HepG2 (cell line): ENCODE measurements at regions not wholly inside any gene's neighbourhood (a gene's known extent, or its start where the extent isn't known, plus 50 kb on each side); places are given as distances from the start of the nearest gene placed in this dataset.

ENCODE experiments used
- ATAC-seq: fragments of 200-7000 bp; cut with Tn5 transposase; 3 replicates; pipeline ENCODE4 v1.9.1; 2020; ENCODE audit warnings: mild to moderate bottlenecking, moderate library complexity
- BruUV-seq: library from RNA; stranded (reverse); fragments of 400-500 nt; replicated peaks from 2 replicates; lab custom pipeline; 2021; lab: Mats Ljungman, UMichigan
- CTCF ChIA-PET: fragments of 300-600 bp; formaldehyde crosslinking; extraction: SDS; loops from one replicate; lab custom pipeline; 2021; ENCODE audit warnings: low total read pairs, inconsistent platforms, low intra/inter-chr PET ratio; lab: Yijun Ruan, JAX
- POLR2A ChIA-PET: fragments of 350-600 bp; sonication (Branson Sonifier 250); formaldehyde crosslinking; loops from one replicate; lab custom pipeline; 2020; ENCODE audit warnings: antibody characterized with exemption, inconsistent platforms; lab: Yijun Ruan, JAX
- DNase-seq: peaks from one replicate; pipeline ENCODE4 v3.0.0-alpha.2; 2015; ENCODE audit warnings: low spot score
- FAIRE-seq: peaks from 3 replicates; lab custom pipeline; 2011; peaks lifted over from hg19 to GRCh38; lab: Jason Lieb, UNC
- H2AFZ ChIP-seq: one replicate; pipeline ENCODE4 v1.6.1; 2011; ENCODE audit warnings: low read length, inconsistent platforms
- H3K27ac ChIP-seq: fragments of 300-600 bp; 3 replicates; pipeline ENCODE4 v1.8.0; 2011; ENCODE audit warnings: mixed run types, mild to moderate bottlenecking, mixed read lengths, low read length, inconsistent platforms; ENCODE audit not compliant: insufficient read depth; ENCODE audit errors: extremely low read length
- H3K27me3 ChIP-seq, 2 experiments: fragments of 200-600 bp in 1 of 2; 2 replicates in 1 of 2; 3 replicates in 1 of 2; pipeline versions ENCODE4 v1.6.0 to v1.8.0; 2011; ENCODE audit warnings: low read length in 2 of 2, mild to moderate bottlenecking in 2 of 2, moderate library complexity in 2 of 2, inconsistent platforms in 1 of 2; ENCODE audit not compliant: insufficient read depth in 2 of 2, control insufficient read depth in 1 of 2
- H3K36me3 ChIP-seq, 2 experiments: fragments of 200-600 bp in 1 of 2; replicated peaks in 1 of 2; 2 replicates in 1 of 2; 3 replicates in 1 of 2; pipeline versions ENCODE4 v1.5.1 to v1.8.0; 2011; ENCODE audit warnings: low read length in 2 of 2, inconsistent platforms in 1 of 2; ENCODE audit not compliant: insufficient read depth in 2 of 2, control insufficient read depth in 1 of 2
- H3K4me1 ChIP-seq: 2 replicates; pipeline ENCODE4 v1.5.1; 2012; ENCODE audit warnings: low read length, inconsistent platforms; ENCODE audit not compliant: insufficient read depth
- H3K4me2 ChIP-seq: 2 replicates; pipeline ENCODE4 v1.6.0; 2011; ENCODE audit warnings: low read depth, low read length, inconsistent platforms
- H3K4me3 ChIP-seq, 3 experiments: fragments of 200-600 bp in 1 of 3; sonication (generic), shearing (Covaris generic) in 1 of 3; replicated peaks in 1 of 3; 2 replicates each; pipeline ENCODE4 v1.5.1; 2011 to 2016; ENCODE audit warnings: low read length in 3 of 3, inconsistent platforms in 2 of 3, low read depth in 2 of 3, mild to moderate bottlenecking in 2 of 3, control low read depth in 1 of 3, mixed read lengths in 1 of 3; ENCODE audit not compliant: insufficient read depth in 1 of 3
- H3K79me2 ChIP-seq: one replicate; pipeline ENCODE4 v1.6.1; 2011; ENCODE audit warnings: low read length, inconsistent platforms; ENCODE audit not compliant: insufficient read depth
- H3K9ac ChIP-seq: 2 replicates; pipeline ENCODE4 v1.6.0; 2011; ENCODE audit warnings: mild to moderate bottlenecking, low read depth, low read length, inconsistent platforms; ENCODE audit not compliant: insufficient read depth
- H3K9me3 ChIP-seq: 2 replicates; pipeline ENCODE4 v1.5.1; 2012; ENCODE audit warnings: mild to moderate bottlenecking, low read length
- H4K20me1 ChIP-seq: 2 replicates; pipeline ENCODE4 v1.6.0; 2011; ENCODE audit warnings: inconsistent platforms, mild to moderate bottlenecking, low read length, moderate library complexity; ENCODE audit not compliant: insufficient read depth
- SRSF4 ChIP-seq: fragments of 200-400 bp; formaldehyde crosslinking; IDR thresholded peaks from one replicate; pipeline ENCODE4 v1.6.1; 2018; ENCODE audit warnings: mild to moderate bottlenecking, low read depth, low read length, moderate library complexity; ENCODE audit not compliant: poor library complexity, severe bottlenecking
- WGBS: methylation state at CpG from one replicate; pipeline ENCODE4 v1.1.6; 2017; ENCODE audit warnings: low lambda C conversion rate; 5-methylcytosine and 5-hydroxymethylcytosine counted together
- in situ Hi-C: cut with HindIII; loops from 2 replicates; pipeline ENCODE4 v1.10.0; 2017; ENCODE audit warnings: low pct_unique_long_range_greater_than_20kb; ENCODE audit not compliant: extremely low pct_ligation_motif_present
- intact Hi-C: fragments of 100-400 bp; cut with micrococcal nuclease; formaldehyde crosslinking; loops from one replicate; pipeline ENCODE4 v1.10.0; 2022; ENCODE audit not compliant: unreplicated experiment
- TF ChIP-seq, protein P1 (sequence below): sonication (generic); formaldehyde crosslinking; IDR thresholded peaks from 2 replicates; pipeline ENCODE4 v1.4.0; 2020; ENCODE audit warnings: mild to moderate bottlenecking, missing genetic modification reagents
- TF ChIP-seq, protein P2 (sequence below): sonication (generic); formaldehyde crosslinking; IDR thresholded peaks from 2 replicates; pipeline ENCODE4 v1.8.1; 2022; ENCODE audit warnings: low read depth, mild to moderate bottlenecking, missing genetic modification reagents

DNA sequence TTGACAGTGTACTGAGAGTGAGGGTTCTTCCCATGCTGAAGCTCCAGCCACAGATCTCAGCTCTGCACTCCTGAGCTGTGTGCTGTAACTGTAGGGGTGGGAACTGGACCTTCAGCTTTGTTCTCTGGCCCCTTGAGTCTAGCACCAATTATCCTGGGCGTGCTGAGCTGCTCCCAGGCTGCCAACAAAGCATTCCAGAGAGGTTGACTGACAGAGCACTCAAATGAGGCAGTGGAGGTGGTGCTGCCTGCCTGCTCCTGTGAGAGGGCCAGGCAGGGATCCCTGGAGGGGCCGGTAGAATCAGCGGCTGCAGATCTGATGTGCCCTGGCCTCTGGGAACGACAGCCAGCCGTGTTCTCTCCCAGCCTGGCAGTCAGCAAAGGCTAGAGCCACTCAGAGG, 375.7 kb upstream of the AADAT start:
- no peak overlapping the region for H3K9ac ChIP-seq
- H3K4me1 ChIP-seq, result no peaks in the 10 kb centered on the region
- ATAC-seq (no peak; the same call in 2 of the 3 replicates), FAIRE-seq (no peak), DNase-seq (no peak)
- 0 out of 2 replicates have a peak, but pooled peaks cover 6% of the 10 kb centered on the region for H3K9me3 ChIP-seq
- no peak for TF ChIP-seq SRSF4
- TF ChIP-seq, protein P1, sequence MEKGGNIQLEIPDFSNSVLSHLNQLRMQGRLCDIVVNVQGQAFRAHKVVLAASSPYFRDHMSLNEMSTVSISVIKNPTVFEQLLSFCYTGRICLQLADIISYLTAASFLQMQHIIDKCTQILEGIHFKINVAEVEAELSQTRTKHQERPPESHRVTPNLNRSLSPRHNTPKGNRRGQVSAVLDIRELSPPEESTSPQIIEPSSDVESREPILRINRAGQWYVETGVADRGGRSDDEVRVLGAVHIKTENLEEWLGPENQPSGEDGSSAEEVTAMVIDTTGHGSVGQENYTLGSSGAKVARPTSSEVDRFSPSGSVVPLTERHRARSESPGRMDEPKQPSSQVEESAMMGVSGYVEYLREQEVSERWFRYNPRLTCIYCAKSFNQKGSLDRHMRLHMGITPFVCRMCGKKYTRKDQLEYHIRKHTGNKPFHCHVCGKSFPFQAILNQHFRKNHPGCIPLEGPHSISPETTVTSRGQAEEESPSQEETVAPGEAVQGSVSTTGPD, result no peak
- TF ChIP-seq, protein P2, sequence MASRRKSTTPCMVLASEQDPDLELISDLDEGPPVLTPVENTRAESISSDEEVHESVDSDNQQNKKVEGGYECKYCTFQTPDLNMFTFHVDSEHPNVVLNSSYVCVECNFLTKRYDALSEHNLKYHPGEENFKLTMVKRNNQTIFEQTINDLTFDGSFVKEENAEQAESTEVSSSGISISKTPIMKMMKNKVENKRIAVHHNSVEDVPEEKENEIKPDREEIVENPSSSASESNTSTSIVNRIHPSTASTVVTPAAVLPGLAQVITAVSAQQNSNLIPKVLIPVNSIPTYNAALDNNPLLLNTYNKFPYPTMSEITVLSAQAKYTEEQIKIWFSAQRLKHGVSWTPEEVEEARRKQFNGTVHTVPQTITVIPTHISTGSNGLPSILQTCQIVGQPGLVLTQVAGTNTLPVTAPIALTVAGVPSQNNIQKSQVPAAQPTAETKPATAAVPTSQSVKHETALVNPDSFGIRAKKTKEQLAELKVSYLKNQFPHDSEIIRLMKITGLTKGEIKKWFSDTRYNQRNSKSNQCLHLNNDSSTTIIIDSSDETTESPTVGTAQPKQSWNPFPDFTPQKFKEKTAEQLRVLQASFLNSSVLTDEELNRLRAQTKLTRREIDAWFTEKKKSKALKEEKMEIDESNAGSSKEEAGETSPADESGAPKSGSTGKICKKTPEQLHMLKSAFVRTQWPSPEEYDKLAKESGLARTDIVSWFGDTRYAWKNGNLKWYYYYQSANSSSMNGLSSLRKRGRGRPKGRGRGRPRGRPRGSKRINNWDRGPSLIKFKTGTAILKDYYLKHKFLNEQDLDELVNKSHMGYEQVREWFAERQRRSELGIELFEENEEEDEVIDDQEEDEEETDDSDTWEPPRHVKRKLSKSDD (CRISPR knock-in tag), result no peak
- intact Hi-C loops, result no loop called here
- ChIA-PET POLR2A (no interaction called here), CTCF (no interaction called here)
- H3K27ac ChIP-seq, result no peak overlapping the region
- BruUV-seq, result no TSS peak
- in situ Hi-C loops, result no loop called here
- no peak overlapping the region for H2AFZ ChIP-seq
- no peak overlapping the region for H3K4me2 ChIP-seq
- no peak overlapping the region for H3K4me3 ChIP-seq
- 0% methylated on average over 1 of the region's 5 CpGs for WGBS
- H3K27me3 ChIP-seq, result no peaks in the 10 kb centered on the region
- no peaks in the 10 kb centered on the region for H3K79me2 ChIP-seq
- no peaks in the 10 kb centered on the region for H3K36me3 ChIP-seq
- H4K20me1 ChIP-seq, result no peaks in the 10 kb centered on the region
